ENCODE measurements at regions not wholly inside any gene's neighbourhood (a gene's known extent, or its start where the extent isn't known, plus 50 kb on each side); places are given as distances from the start of the nearest gene placed in this dataset.
A peak's percentile ranks its signal among the peaks of the same experiment; 100 is the strongest.
"Not testable (repeated sequence)": the region's sequence is repeated elsewhere in the genome, so short reads cannot be mapped to it uniquely, and the experiment has no call there.

GRCh38 chr21:35271344-35272118, 222.4 kb upstream of the RUNX1 start:
- DNase-seq: not testable (repeated sequence)

DNA sequence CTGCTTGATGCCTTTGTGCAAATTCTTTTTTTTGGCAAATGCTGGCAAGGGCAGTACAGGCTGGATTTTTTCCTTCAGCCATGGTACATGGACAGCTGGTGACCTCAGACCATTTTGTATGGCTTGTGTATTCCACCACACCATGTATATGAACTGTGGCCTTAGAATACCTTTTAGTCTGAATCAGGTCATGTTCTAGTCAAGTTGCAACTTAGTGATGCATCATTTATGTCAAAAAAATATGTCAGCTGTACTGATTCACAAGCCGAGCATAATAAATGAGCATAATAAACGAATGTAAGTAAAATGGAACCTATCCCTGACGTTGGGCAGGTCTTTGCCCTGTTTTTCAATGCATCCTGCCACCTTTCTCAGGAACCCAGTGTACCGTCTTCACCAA, 219.7 kb upstream of the RUNX1 start:
- no peak for DNase-seq

- no peak for DNase-seq
Measured at GRCh38 chr21:35268261-35268660, 219.2 kb upstream of the RUNX1 start.

- DNase-seq: no peak
Measured at GRCh38 chr21:35266546-35266945, 217.4 kb upstream of the RUNX1 start.

DNA sequence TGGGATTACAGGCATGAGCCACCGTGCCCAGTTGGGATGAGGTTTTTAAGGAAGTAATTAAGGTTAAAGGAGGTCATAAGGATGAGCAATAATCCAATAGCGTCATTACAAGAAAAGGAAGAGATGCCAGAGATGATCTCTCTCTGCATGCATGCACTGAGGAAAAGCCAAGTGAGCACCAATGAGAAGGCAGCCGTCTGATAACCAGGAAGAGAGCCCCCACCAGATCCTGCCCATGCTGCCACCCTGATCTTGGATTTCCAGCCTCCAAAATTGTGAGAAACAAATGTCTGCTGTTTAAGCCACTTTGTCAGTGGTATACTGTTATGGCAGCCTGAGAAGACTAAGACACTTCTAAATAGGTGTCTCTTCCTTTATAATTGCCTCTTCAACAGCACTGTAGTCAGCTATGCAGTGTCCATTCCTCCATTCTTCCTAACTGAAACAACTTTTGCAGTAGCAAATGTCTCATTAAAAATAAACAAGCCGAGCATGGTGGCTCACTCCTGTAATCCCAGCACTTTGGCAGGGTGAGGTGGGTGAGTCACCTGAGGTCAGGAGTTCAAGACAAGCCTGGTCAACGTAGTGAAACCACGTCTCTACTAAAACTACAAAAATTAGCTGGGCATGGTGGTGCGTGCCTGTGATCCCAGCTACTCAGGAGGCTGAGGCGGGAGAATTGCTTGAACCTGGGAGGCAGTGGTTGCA, 216.2 kb upstream of the RUNX1 start:
- DNase-seq: no peak

- no peak for DNase-seq
Measured at GRCh38 chr21:35259457-35259856, 210.4 kb upstream of the RUNX1 start.

DNA sequence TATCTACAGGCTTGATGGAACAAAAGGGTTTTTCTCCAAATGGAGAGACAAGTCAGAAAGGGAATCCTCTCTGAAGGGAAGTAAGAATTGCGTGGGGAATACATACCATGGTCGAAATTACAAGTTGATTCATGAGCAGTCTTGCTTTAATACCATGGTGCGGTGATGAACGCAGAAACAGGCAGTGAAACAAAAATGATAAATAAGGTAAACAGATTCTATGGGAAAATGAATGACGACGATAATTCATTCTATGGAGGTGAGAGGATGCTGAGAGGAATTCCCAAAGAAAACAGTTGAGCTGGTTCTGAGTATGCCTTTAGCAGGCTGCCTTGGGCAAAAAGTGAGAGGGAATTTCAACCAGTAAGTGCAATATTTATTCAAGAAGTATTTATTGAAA, 209.4 kb upstream of the RUNX1 start:
- no peak for DNase-seq

- DNase-seq: peak in 3 of 51 donors; percentile 1 to 22 (median 4)
Measured at GRCh38 chr21:35257413-35257812, 208.3 kb upstream of the RUNX1 start.

- peak in 24 of 51 donors; percentile 0 to 51 (median 14) for DNase-seq
Measured at GRCh38 chr21:35256468-35256988, 207.4 kb upstream of the RUNX1 start.

DNA sequence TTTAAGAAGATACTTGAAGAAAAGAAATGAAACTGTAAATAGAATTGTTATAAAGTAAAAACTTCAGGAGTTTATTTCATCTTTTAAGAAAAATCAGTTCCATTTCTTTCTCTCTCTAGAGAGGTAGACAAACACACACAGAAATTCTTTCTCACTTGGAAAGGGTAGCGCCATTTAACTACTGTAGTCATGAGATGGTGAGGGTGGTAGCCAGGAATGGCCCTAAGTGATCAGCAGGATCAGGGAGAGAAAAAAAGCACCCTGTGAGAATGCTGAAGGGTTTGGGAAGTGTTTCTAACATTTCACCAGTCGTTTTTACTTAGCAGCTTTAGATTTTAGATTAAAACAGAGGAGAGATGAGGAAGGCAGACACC, 205.7 kb upstream of the RUNX1 start:
- no peak for DNase-seq

DNA sequence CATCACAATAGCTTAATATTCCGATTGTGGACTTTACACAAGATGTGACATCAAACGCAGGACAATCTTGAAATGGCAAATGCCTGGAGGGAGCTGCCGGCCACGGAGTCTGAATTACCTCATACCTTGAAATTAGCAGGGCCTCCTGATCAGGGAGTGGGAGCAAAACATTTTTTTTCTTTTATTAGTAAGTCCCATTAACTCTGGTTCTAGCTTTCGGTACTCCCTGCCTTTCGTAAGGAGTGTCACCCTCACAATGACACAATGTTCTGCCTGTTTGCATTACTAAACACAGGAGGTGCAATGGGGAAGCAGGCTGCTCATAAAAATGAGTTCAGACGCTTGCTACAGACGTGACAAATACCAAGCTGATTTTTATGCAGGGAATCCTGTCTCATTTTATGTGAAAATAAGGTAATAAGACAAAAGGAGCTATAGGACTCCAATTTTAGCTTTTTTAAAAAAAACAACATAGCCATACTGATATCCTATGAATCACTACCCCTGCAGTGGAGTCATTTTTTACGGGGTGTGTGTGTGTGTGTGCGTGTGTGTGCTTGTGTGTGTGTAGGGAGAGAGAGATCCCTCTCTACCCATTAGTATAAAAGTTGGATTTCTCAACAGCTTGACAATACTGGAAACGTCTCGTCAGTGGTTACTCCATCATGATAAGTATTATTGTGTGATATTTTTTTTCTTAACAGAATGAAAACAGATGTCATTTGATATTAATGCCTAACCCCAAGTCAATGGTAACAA, 205.1 kb upstream of the RUNX1 start:
- DNase-seq: no peak

- no peak for DNase-seq
Measured at GRCh38 chr21:35252831-35253230, 203.7 kb upstream of the RUNX1 start.

GRCh38 chr21:35249636-35250035, 200.5 kb upstream of the RUNX1 start:
- no peak for DNase-seq

- DNase-seq: no peak
Measured at GRCh38 chr21:35245879-35246278, 196.8 kb upstream of the RUNX1 start.

GRCh38 chr21:35244514-35244913, 195.4 kb upstream of the RUNX1 start:
- DNase-seq: no peak

GRCh38 chr21:35243171-35243570, 194.1 kb upstream of the RUNX1 start:
- no peak for DNase-seq

GRCh38 chr21:35239811-35240219, 190.7 kb upstream of the RUNX1 start:
- DNase-seq: no peak

DNA sequence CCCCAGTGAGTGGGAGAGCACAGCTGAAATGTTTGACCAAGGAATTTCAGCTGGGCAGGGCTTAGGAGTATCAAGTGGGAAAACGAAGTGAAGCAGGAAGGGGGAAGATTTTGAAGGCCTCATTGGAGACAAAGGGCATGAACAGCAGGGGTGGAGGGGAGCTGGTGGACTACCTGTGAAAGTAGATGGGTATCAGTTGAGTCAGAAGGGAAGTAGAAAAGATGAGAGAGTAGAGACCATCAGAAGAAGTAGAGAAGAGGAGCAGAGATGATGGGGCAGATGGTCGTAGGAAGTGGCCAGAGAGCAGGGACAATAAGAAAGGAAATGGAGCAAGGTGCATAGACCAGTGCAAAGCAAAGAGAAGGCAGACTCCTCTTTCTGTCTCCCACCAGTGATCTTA, 189.0 kb upstream of the RUNX1 start:
- DNase-seq: no peak

GRCh38 chr21:35237287-35237686, 188.2 kb upstream of the RUNX1 start:
- DNase-seq: no peak

DNA sequence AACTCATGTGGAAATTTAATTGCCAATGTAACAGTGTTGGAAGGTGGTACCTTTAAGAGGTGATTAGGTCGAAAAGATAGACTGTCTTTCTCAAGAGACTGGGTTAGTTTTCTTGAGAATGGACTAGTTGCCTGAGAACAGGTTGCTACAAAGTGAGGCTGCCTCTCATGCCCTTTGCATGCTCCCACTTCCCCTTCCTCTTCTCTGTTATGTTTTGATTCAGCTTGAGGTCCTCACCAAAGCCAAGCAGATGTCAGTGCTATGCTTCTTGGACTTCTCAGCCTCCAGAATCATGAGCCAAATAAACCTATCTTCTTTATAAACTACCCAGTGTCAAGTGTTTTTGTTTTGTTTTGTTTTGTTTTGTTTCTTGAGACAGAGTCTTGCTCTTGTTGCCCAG, 187.0 kb upstream of the RUNX1 start:
- DNase-seq: no peak

DNA sequence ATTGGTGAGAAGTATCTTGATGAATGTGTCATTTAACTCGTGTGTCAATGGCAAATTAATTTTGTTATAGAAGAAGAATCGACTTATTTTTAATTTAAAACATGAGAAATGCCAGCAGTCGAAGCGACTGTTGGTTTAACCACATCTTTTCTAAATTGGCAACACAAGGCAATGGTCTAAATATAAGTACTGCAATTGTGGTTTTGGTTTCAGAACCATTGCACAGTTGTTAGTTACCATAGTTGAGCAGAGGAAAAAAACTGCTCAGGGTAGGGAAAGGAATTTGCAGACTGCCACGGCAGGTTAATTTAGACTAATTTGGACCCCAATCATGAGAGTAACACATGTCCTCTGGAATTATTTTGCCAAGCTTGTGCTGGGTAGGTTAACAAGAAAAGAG, 185.6 kb upstream of the RUNX1 start:
- DNase-seq: no peak

GRCh38 chr21:35233756-35234155, 184.7 kb upstream of the RUNX1 start:
- no peak for DNase-seq

Data from hypothalamus (tissue), 51 donors.